Transverse colon (tissue), 4 donors: ENCODE measurements at regions not wholly inside any gene's neighbourhood (a gene's known extent, or its start where the extent isn't known, plus 50 kb on each side); places are given as distances from the start of the nearest gene placed in this dataset.

Experiments used
- DNase-seq: peaks from one replicate; pipeline ENCODE4 v3.0.0-alpha.2; 2019
- H3K27ac ChIP-seq, 4 donors: fragments of 200-600 bp; sonication (generic); 2 replicates each; pipeline ENCODE4 v1.5.1; 2016 to 2018; ENCODE audit warnings: inconsistent platforms in 4 of 4
- H3K27me3 ChIP-seq: fragments of 200-600 bp; sonication (generic); 2 replicates; pipeline ENCODE4 v1.5.1; 2017; ENCODE audit warnings: inconsistent platforms
- H3K36me3 ChIP-seq, 4 donors: fragments of 200-600 bp; sonication (generic); 2 replicates each; pipeline ENCODE4 v1.5.1; 2017 to 2019; ENCODE audit warnings: inconsistent platforms in 4 of 4
- H3K4me1 ChIP-seq, 4 donors: fragments of 200-600 bp; sonication (generic); 2 replicates each; pipeline ENCODE4 v1.5.1; 2017 to 2020; ENCODE audit warnings: inconsistent platforms in 4 of 4
- H3K4me3 ChIP-seq, 4 donors: fragments of 200-600 bp; sonication (generic); 1 replicate in 1 of 4; 2 replicates in 3 of 4; pipeline versions ENCODE4 v1.5.1 to v1.6.1; 2017 to 2019; ENCODE audit warnings: inconsistent platforms in 4 of 4
- H3K9me3 ChIP-seq, 2 donors: fragments of 200-600 bp; sonication (generic); 2 replicates each; pipeline ENCODE4 v1.5.1; 2017 to 2019; ENCODE audit warnings: inconsistent platforms in 2 of 2
- CTCF ChIP-seq, 5 experiments: fragments of 200-600 bp in 3 of 5; fragments of 450-650 bp in 2 of 5; sonication (generic) in 3 of 5; IDR thresholded peaks; 1 replicate in 2 of 5; 2 replicates in 3 of 5; pipeline ENCODE4 v1.5.1; 2016 to 2017; ENCODE audit warnings: antibody characterized with exemption in 5 of 5, inconsistent platforms in 3 of 5, mild to moderate bottlenecking in 2 of 5, moderate library complexity in 1 of 5
- EP300 ChIP-seq: sonication (generic); formaldehyde crosslinking; IDR thresholded peaks from one replicate; pipeline ENCODE4 v1.6.1; 2017; ENCODE audit warnings: antibody characterized with exemption, low read depth
- POLR2A ChIP-seq: fragments of 450-650 bp; IDR thresholded peaks from one replicate; pipeline ENCODE4 v1.6.1; 2016; ENCODE audit warnings: antibody characterized with exemption, mild to moderate bottlenecking, moderate library complexity
- POLR2AphosphoS5 ChIP-seq, 3 donors: sonication (generic); formaldehyde crosslinking; IDR thresholded peaks; one replicate each; pipeline ENCODE4 v1.6.1; 2016; ENCODE audit warnings: antibody characterized with exemption in 3 of 3
- WGBS, 2 donors: methylation state at CpG; one replicate each; pipeline ENCODE4 v1.1.5; 2018; ENCODE audit warnings: low coverage in 1 of 2; 5-methylcytosine and 5-hydroxymethylcytosine counted together
- in situ Hi-C, 4 donors: fragments of 200-750 bp; cut with MboI; loops; one replicate each; pipeline versions ENCODE4 v1.15.0 to v1.15.1; 2017; ENCODE audit warnings: low sequenced_read_pairs in 3 of 4, low pct_ligation_motif_present in 1 of 4, low pct_unique_long_range_greater_than_20kb in 1 of 4
- intact Hi-C: fragments of 100-400 bp; cut with DNase I; formaldehyde crosslinking; loops from one replicate; pipeline ENCODE4 v1.15.1; 2023; ENCODE audit warnings: low total_unique reads

DNA sequence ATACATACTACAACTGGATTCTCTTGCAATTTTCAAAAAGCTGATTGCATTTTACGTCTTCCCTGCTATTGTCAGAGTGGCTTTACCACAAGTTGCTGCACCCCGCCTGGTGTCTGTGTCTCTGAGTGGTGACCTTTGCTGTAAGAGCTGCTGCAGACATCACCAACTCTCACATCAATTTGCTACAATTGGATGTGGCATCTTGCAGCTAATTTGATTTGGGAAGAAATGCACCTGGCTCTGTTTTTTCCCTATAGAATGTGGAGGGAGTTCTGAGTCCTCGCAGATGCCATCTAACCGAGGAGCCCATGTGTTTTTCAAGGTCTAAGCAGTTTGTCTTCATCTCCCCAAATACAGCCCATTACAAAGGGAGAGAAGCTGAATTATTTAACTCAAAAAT, 73.8 kb upstream of the PHOX2B start:
- in situ Hi-C loops, result no loop called here
- WGBS, 2 donors, result 75 to 78% methylated on average over 4 of the region's 4 CpGs
- TF ChIP-seq POLR2AphosphoS5 (IDR thresholded peaks at IDR 0.05) (no peak), CTCF (IDR thresholded peaks at IDR 0.05) (no peak), POLR2A (no peak), EP300 (no peak)
- Histone ChIP-seq H3K36me3 (no peaks in the 10 kb centered on the region), H3K4me3 (no peak overlapping the region), H3K4me1 (no peaks in the 10 kb centered on the region), H3K9me3 (no peaks in the 10 kb centered on the region), H3K27me3 (peaks cover 3% of the 10 kb centered on the region), H3K27ac (no peak overlapping the region)
- intact Hi-C loops, result no loop called here
- no peak for DNase-seq

DNA sequence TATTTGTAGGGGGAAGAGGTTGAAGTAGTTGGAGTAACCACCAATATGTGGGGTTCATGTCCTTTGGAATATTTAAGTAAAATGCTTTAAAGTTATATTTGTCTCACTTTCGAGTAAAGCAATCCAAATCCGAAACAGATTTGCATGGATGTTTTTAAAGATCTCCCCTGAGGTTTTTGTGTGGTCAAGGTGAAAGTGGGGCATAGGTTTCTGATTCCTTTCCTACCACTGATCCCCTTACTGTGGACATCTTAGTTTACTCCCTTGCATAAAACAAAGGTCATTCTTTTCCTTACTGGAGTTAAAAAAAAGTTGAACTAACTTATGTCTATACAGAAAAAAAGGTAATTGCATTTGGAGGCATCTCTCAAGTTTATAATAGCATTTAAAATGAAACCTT, 71.9 kb upstream of the PHOX2B start:
- in situ Hi-C loops (no loop called here), intact Hi-C loops (no loop called here)
- Histone ChIP-seq H3K36me3 (no peaks in the 10 kb centered on the region), H3K4me1 (no peaks in the 10 kb centered on the region), H3K4me3 (no peak overlapping the region), H3K9me3 (no peaks in the 10 kb centered on the region), H3K27me3 (peaks cover 3% of the 10 kb centered on the region), H3K27ac (no peak overlapping the region)
- 71 to 74% methylated on average over 2 of the region's 2 CpGs for WGBS, 2 donors
- TF ChIP-seq EP300, result no peak
- TF ChIP-seq POLR2AphosphoS5 (IDR thresholded peaks at IDR 0.05), result no peak
- no peak for TF ChIP-seq CTCF (IDR thresholded peaks at IDR 0.05)
- no peak for TF ChIP-seq POLR2A
- no peak for DNase-seq

DNA sequence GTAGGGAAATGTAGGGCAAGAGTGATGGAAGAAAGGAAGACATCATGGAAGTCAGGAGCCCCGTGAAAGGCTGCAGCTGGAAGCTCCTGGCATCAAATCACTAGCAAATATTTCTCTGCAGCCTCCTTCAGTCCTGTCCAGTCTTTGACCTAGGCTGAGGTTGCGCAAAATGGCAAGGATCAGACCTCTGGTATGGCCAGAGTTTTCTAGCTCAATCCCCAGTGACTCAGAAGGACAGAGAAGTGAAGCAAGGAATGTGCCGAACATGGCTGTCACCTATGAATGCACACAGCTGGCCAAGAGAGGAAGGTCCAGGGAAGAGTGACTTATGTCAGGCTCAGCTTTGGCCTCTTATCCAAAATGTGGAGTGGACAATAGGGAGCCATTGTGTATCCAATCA, 71.1 kb upstream of the PHOX2B start:
- H3K27ac ChIP-seq, result no peak overlapping the region
- DNase-seq, result no peak
- no peaks in the 10 kb centered on the region for H3K4me1 ChIP-seq
- no peak for TF ChIP-seq POLR2A
- no peak for TF ChIP-seq CTCF (IDR thresholded peaks at IDR 0.05)
- TF ChIP-seq POLR2AphosphoS5 (IDR thresholded peaks at IDR 0.05), result no peak
- TF ChIP-seq EP300, result no peak
- in situ Hi-C loops, result no loop called here
- peaks cover 3% of the 10 kb centered on the region for H3K27me3 ChIP-seq
- H3K36me3 ChIP-seq, result no peaks in the 10 kb centered on the region
- no peak overlapping the region for H3K4me3 ChIP-seq
- intact Hi-C loops, result no loop called here
- no peaks in the 10 kb centered on the region for H3K9me3 ChIP-seq
- 66 to 75% methylated on average over 3 of the region's 3 CpGs for WGBS, 2 donors

GRCh38 chr4:41815473-41815872, 66.9 kb upstream of the PHOX2B start:
- TF ChIP-seq POLR2A (no peak), CTCF (IDR thresholded peaks at IDR 0.05) (no peak), POLR2AphosphoS5 (IDR thresholded peaks at IDR 0.05) (no peak), EP300 (no peak)
- no peak overlapping the region for H3K4me3 ChIP-seq
- H3K27me3 ChIP-seq, result no peaks in the 10 kb centered on the region
- DNase-seq, result no peak
- 60 to 65% methylated on average over 2 to 4 of the region's 4 CpGs for WGBS, 2 donors
- no peak overlapping the region for H3K27ac ChIP-seq
- H3K36me3 ChIP-seq, result no peaks in the 10 kb centered on the region
- no peaks in the 10 kb centered on the region for H3K9me3 ChIP-seq
- in situ Hi-C loops, result no loop called here
- H3K4me1 ChIP-seq, result no peaks in the 10 kb centered on the region
- intact Hi-C loops, result no loop called here
